OCI-LY1 (cell line): ENCODE measurements at regions not wholly inside any gene's neighbourhood (a gene's known extent, or its start where the extent isn't known, plus 50 kb on each side); places are given as distances from the start of the nearest gene placed in this dataset.

Experiments
- H2AFZ ChIP-seq: fragments of 200-600 bp; sonication (generic), shearing (Covaris generic); 2 replicates; pipeline ENCODE4 v1.6.0; 2014; ENCODE audit warnings: antibody characterized with exemption, mild to moderate bottlenecking, low read length
- H3F3A ChIP-seq: fragments of 200-600 bp; sonication (generic), shearing (Covaris generic); 2 replicates; pipeline ENCODE4 v1.6.0; 2014; ENCODE audit warnings: mild to moderate bottlenecking, antibody characterized with exemption, low read length, moderate library complexity; ENCODE audit not compliant: insufficient read depth
- H3K27ac ChIP-seq: fragments of 200-600 bp; sonication (generic); 2 replicates; pipeline ENCODE4 v1.5.1; 2014; ENCODE audit warnings: low read length, mixed run types, mild to moderate bottlenecking, low read depth; ENCODE audit not compliant: poor library complexity, severe bottlenecking
- H3K27me3 ChIP-seq: fragments of 200-600 bp; sonication (generic); 2 replicates; pipeline ENCODE4 v1.6.0; 2014; ENCODE audit warnings: antibody characterized with exemption, mild to moderate bottlenecking, low read length, moderate library complexity; ENCODE audit not compliant: insufficient read depth
- H3K36me3 ChIP-seq: fragments of 200-600 bp; sonication (generic); 2 replicates; pipeline ENCODE4 v1.6.1; 2014; ENCODE audit warnings: mild to moderate bottlenecking, antibody characterized with exemption, low read length, moderate library complexity, mixed read lengths; ENCODE audit not compliant: insufficient read depth
- H3K4me1 ChIP-seq: fragments of 200-600 bp; sonication (generic); 2 replicates; pipeline ENCODE4 v1.5.1; 2014; ENCODE audit warnings: mild to moderate bottlenecking, low read length, moderate library complexity; ENCODE audit not compliant: insufficient read depth, severe bottlenecking
- H3K4me2 ChIP-seq: fragments of 200-600 bp; sonication (generic), shearing (Covaris generic); 2 replicates; pipeline ENCODE4 v1.6.1; 2014; ENCODE audit warnings: low read length
- H3K4me3 ChIP-seq: fragments of 200-600 bp; sonication (generic); 2 replicates; pipeline ENCODE4 v1.5.1; 2014; ENCODE audit warnings: low read length, low read depth, mild to moderate bottlenecking, mixed read lengths; ENCODE audit not compliant: poor library complexity, severe bottlenecking
- H3K79me2 ChIP-seq: fragments of 200-600 bp; shearing (Covaris generic); 2 replicates; pipeline ENCODE4 v1.6.1; 2016; ENCODE audit warnings: mixed run types, low read length, mixed read lengths; ENCODE audit not compliant: insufficient read depth
- H3K9ac ChIP-seq: fragments of 200-600 bp; sonication (generic), shearing (Covaris generic); 2 replicates; pipeline ENCODE4 v1.6.1; 2014; ENCODE audit warnings: mild to moderate bottlenecking, low read length, mixed read lengths
- H3K9me2 ChIP-seq: fragments of 200-600 bp; sonication (generic), shearing (Covaris generic); 2 replicates; pipeline ENCODE4 v1.6.1; 2014; ENCODE audit warnings: low read depth, mild to moderate bottlenecking, low read length, mixed read lengths
- H3K9me3 ChIP-seq: fragments of 200-600 bp; shearing (Covaris generic); 2 replicates; pipeline ENCODE4 v1.6.1; 2014; ENCODE audit warnings: low read length, mixed read lengths
- H4K20me1 ChIP-seq: fragments of 200-600 bp; sonication (generic), shearing (Covaris generic); 2 replicates; pipeline ENCODE4 v1.6.0; 2016; ENCODE audit warnings: mild to moderate bottlenecking, low read length; ENCODE audit not compliant: insufficient read depth
- EZH2 ChIP-seq: fragments of 200-600 bp; sonication (generic), shearing (Covaris generic); IDR thresholded peaks from 2 replicates; pipeline ENCODE4 v1.8.0; 2017; ENCODE audit warnings: borderline replicate concordance, mixed run types, mild to moderate bottlenecking, antibody characterized with exemption, low read length, moderate library complexity, mixed read lengths
- TF ChIP-seq, protein P1 (sequence below): fragments of 200-600 bp; sonication (generic), shearing (Covaris generic); IDR thresholded peaks from 2 replicates; pipeline ENCODE4 v1.5.1; 2017; ENCODE audit warnings: mild to moderate bottlenecking, antibody characterized with exemption, low read length, moderate library complexity, mixed read lengths

DNA sequence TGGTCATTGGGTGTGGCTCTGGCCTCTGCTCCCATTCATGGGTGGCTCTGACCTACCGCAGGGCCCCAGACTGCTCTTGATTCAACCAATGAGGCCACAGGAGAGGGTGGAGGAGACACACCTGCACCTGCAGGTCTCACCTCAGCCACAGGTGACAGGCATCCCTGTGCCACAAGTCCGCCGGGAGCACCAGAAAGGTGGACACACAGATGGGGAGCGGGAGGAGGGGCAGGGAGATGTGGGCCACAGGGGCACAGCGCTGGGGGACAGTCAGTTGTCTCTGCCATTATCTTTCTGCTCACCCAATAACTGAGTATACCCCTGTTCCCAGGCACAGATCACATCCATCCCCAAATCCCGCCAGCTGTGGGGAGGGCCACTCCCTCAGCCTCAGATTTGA lies 189.1 kb upstream of the SALL3 start:
- Histone ChIP-seq H3K27me3 (no peaks in the 10 kb centered on the region), H3K4me3 (no peak overlapping the region), H3K4me1 (no peaks in the 10 kb centered on the region), H3K4me2 (no peak overlapping the region), H3K36me3 (no peaks in the 10 kb centered on the region), H3F3A (no peaks in the 10 kb centered on the region), H3K9me2 (no peaks in the 10 kb centered on the region), H3K79me2 (no peaks in the 10 kb centered on the region), H3K27ac (no peak overlapping the region), H3K9me3 (no peaks in the 10 kb centered on the region), H3K9ac (no peak overlapping the region), H4K20me1 (no peaks in the 10 kb centered on the region), H2AFZ (no peak overlapping the region)
- TF ChIP-seq, protein P1, sequence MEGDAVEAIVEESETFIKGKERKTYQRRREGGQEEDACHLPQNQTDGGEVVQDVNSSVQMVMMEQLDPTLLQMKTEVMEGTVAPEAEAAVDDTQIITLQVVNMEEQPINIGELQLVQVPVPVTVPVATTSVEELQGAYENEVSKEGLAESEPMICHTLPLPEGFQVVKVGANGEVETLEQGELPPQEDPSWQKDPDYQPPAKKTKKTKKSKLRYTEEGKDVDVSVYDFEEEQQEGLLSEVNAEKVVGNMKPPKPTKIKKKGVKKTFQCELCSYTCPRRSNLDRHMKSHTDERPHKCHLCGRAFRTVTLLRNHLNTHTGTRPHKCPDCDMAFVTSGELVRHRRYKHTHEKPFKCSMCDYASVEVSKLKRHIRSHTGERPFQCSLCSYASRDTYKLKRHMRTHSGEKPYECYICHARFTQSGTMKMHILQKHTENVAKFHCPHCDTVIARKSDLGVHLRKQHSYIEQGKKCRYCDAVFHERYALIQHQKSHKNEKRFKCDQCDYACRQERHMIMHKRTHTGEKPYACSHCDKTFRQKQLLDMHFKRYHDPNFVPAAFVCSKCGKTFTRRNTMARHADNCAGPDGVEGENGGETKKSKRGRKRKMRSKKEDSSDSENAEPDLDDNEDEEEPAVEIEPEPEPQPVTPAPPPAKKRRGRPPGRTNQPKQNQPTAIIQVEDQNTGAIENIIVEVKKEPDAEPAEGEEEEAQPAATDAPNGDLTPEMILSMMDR, result no peak
- TF ChIP-seq EZH2, result no peak

- Histone ChIP-seq H3K9me3 (no peaks in the 10 kb centered on the region), H3K79me2 (no peaks in the 10 kb centered on the region), H3K4me1 (no peaks in the 10 kb centered on the region), H3K27ac (no peak overlapping the region), H4K20me1 (no peaks in the 10 kb centered on the region), H3K27me3 (no peaks in the 10 kb centered on the region), H3K9me2 (no peaks in the 10 kb centered on the region), H3F3A (no peaks in the 10 kb centered on the region), H3K4me2 (no peak overlapping the region), H2AFZ (no peak overlapping the region), H3K4me3 (no peak overlapping the region), H3K9ac (no peak overlapping the region), H3K36me3 (no peaks in the 10 kb centered on the region)
- TF ChIP-seq, protein P1, result no peak
- no peak for TF ChIP-seq EZH2
Measured at GRCh38 chr18:78790960-78791359, 188.7 kb upstream of the SALL3 start.

DNA sequence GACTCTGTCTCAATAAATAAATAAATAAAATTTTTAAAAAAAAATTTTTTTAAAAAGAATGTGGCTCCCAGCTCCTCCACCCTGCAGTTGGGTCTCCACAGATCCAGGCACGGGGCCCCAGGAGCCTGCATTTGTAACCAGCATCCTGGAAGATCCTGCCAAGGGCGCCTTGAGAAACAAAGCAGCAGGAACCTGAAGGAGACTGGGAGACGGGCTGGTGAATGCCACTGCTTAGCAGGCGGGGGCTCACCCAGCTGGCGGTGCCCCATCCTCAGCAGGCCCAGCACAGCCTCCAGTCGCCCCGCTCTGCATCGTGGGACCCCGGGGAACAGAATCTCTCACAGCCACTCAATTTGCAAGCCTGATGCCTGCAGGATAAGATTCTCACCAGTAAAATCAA lies 187.5 kb upstream of the SALL3 start:
- no peaks in the 10 kb centered on the region for H3K9me3 ChIP-seq
- H3K27ac ChIP-seq, result no peak overlapping the region
- H3K9me2 ChIP-seq, result no peaks in the 10 kb centered on the region
- H3K79me2 ChIP-seq, result no peaks in the 10 kb centered on the region
- H4K20me1 ChIP-seq, result no peaks in the 10 kb centered on the region
- no peaks in the 10 kb centered on the region for H3K4me1 ChIP-seq
- no peak overlapping the region for H3K4me3 ChIP-seq
- TF ChIP-seq, protein P1, result no peak
- no peak for TF ChIP-seq EZH2
- H3K36me3 ChIP-seq, result no peaks in the 10 kb centered on the region
- H3K9ac ChIP-seq, result no peak overlapping the region
- no peak overlapping the region for H3K4me2 ChIP-seq
- H3F3A ChIP-seq, result no peaks in the 10 kb centered on the region
- no peaks in the 10 kb centered on the region for H3K27me3 ChIP-seq
- H2AFZ ChIP-seq, result no peak overlapping the region
